ENCODE measurements at regions not wholly inside any gene's neighbourhood (a gene's known extent, or its start where the extent isn't known, plus 50 kb on each side); places are given as distances from the start of the nearest gene placed in this dataset.

DNA sequence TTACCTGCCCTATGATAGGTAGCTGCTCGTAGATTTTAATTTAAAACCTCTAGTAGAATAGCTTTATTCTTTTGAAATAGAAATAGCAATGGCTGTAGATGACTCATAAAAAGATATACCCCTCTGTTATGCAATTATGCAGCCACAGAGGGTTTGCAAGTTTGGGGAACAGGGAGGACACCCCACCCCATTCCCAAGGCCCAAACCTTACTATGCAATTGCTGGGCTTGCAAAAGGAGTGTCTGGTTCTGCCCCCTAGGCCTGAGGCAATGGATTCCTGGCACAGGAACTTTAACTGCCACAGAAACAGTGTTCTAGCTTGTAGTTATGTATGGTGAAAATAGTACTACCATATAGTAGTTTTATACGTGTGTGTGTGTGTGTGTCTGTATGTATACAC lies 403.3 kb downstream of the ADAMTS20 start:
- POLR2A ChIA-PET = no interaction called here
- no peaks in the 10 kb centered on the region for H3K9me2 ChIP-seq (ENCODE audit: insufficient read depth)
- CTCF ChIA-PET = no interaction called here
- H3K36me3 ChIP-seq (ENCODE audit: control insufficient read depth in 1 of 2, insufficient read depth in 2 of 2, low read length in 2 of 2) = no peaks in the 10 kb centered on the region
- no peak overlapping the region for H3K4me3 ChIP-seq (replicated peaks in 1 of 2; ENCODE audit: low read depth in 1 of 2, low read length in 2 of 2)
- no peaks in the 10 kb centered on the region for H3K27me3 ChIP-seq (ENCODE audit: insufficient read depth, low read length)
- TF ChIP-seq ZNF274 (IDR thresholded peaks at IDR 0.05; ENCODE audit: low read depth, low read length) (no peak), ZFX (IDR thresholded peaks at IDR 0.05) (no peak), FOSL1 (IDR thresholded peaks at IDR 0.05; ENCODE audit: low read depth) (no peak), TCF7L2 (IDR thresholded peaks at IDR 0.05; ENCODE audit: borderline replicate concordance, extremely low read depth, insufficient read depth, insufficient read length) (no peak), RAD21 (IDR thresholded peaks at IDR 0.05; ENCODE audit: low read depth) (no peak), SIN3A (IDR thresholded peaks at IDR 0.05; ENCODE audit: low read depth) (no peak), POLR2A (IDR thresholded peaks at IDR 0.05; ENCODE audit: borderline replicate concordance, extremely low read depth, insufficient read depth, insufficient read length) (no peak), CBX3 (IDR thresholded peaks at IDR 0.05; ENCODE audit: low read depth) (no peak), EZH2 (IDR thresholded peaks at IDR 0.05) (no peak), CEBPB (IDR thresholded peaks at IDR 0.05; ENCODE audit: low read depth) (no peak), POLR2AphosphoS5 (IDR thresholded peaks at IDR 0.05; ENCODE audit: low read depth, low read length) (no peak), ELF1 (IDR thresholded peaks at IDR 0.05; ENCODE audit: borderline replicate concordance, low read depth) (no peak)
- TF ChIP-seq, protein P1, sequence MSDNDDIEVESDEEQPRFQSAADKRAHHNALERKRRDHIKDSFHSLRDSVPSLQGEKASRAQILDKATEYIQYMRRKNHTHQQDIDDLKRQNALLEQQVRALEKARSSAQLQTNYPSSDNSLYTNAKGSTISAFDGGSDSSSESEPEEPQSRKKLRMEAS (IDR thresholded peaks at IDR 0.05) = no peak
- TF ChIP-seq, protein P2, sequence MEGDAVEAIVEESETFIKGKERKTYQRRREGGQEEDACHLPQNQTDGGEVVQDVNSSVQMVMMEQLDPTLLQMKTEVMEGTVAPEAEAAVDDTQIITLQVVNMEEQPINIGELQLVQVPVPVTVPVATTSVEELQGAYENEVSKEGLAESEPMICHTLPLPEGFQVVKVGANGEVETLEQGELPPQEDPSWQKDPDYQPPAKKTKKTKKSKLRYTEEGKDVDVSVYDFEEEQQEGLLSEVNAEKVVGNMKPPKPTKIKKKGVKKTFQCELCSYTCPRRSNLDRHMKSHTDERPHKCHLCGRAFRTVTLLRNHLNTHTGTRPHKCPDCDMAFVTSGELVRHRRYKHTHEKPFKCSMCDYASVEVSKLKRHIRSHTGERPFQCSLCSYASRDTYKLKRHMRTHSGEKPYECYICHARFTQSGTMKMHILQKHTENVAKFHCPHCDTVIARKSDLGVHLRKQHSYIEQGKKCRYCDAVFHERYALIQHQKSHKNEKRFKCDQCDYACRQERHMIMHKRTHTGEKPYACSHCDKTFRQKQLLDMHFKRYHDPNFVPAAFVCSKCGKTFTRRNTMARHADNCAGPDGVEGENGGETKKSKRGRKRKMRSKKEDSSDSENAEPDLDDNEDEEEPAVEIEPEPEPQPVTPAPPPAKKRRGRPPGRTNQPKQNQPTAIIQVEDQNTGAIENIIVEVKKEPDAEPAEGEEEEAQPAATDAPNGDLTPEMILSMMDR (IDR thresholded peaks at IDR 0.05 in 2 of 3, conservative IDR thresholded peaks at IDR 0.05 in 1 of 3; ENCODE audit: borderline replicate concordance in 1 of 3, insufficient read depth in 1 of 3, low read depth in 2 of 3, low read length in 2 of 3) = no peak
- TF ChIP-seq, protein P3, sequence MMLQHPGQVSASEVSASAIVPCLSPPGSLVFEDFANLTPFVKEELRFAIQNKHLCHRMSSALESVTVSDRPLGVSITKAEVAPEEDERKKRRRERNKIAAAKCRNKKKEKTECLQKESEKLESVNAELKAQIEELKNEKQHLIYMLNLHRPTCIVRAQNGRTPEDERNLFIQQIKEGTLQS (IDR thresholded peaks at IDR 0.05) = no peak
- TF ChIP-seq, protein P4, sequence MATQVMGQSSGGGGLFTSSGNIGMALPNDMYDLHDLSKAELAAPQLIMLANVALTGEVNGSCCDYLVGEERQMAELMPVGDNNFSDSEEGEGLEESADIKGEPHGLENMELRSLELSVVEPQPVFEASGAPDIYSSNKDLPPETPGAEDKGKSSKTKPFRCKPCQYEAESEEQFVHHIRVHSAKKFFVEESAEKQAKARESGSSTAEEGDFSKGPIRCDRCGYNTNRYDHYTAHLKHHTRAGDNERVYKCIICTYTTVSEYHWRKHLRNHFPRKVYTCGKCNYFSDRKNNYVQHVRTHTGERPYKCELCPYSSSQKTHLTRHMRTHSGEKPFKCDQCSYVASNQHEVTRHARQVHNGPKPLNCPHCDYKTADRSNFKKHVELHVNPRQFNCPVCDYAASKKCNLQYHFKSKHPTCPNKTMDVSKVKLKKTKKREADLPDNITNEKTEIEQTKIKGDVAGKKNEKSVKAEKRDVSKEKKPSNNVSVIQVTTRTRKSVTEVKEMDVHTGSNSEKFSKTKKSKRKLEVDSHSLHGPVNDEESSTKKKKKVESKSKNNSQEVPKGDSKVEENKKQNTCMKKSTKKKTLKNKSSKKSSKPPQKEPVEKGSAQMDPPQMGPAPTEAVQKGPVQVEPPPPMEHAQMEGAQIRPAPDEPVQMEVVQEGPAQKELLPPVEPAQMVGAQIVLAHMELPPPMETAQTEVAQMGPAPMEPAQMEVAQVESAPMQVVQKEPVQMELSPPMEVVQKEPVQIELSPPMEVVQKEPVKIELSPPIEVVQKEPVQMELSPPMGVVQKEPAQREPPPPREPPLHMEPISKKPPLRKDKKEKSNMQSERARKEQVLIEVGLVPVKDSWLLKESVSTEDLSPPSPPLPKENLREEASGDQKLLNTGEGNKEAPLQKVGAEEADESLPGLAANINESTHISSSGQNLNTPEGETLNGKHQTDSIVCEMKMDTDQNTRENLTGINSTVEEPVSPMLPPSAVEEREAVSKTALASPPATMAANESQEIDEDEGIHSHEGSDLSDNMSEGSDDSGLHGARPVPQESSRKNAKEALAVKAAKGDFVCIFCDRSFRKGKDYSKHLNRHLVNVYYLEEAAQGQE (IDR thresholded peaks at IDR 0.05; ENCODE audit: low read depth) = no peak
- no peak for ATAC-seq
- no peaks in the 10 kb centered on the region for H4K20me1 ChIP-seq (ENCODE audit: insufficient read depth)
- RAD21 ChIA-PET (ENCODE audit: low non-redundant PET in 1 of 2, low total read pairs in 2 of 2, uncharacterized antibody in 2 of 2, unreplicated experiment in 2 of 2) = no interaction called here
- H3K4me2 ChIP-seq (ENCODE audit: low read length) = no peak overlapping the region
- H3K4me1 ChIP-seq (ENCODE audit: control insufficient read depth in 1 of 2, insufficient read depth in 2 of 2, low read length in 2 of 2) = no peaks in the 10 kb centered on the region
- no peak for DNase-seq (ENCODE audit: low read depth, low spot score)
- intact Hi-C loops (cut with micrococcal nuclease) = no loop called here
- no peak overlapping the region for H3K27ac ChIP-seq (ENCODE audit: low read depth, low read length)
- no peaks in the 10 kb centered on the region for H3K79me2 ChIP-seq (ENCODE audit: insufficient read depth, low read length)
- BruUV-seq (replicated peaks) = no TSS peak
- H2AFZ ChIP-seq (ENCODE audit: low read depth, low read length, poor library complexity, severe bottlenecking) = no peak overlapping the region
- no peaks in the 10 kb centered on the region for H3K9me3 ChIP-seq (ENCODE audit: control insufficient read depth in 1 of 2, insufficient read depth in 1 of 2, low read depth in 1 of 2, low read length in 2 of 2)
- no peak overlapping the region for H3K9ac ChIP-seq (ENCODE audit: low read length)
